ENCODE measurements at regions not wholly inside any gene's neighbourhood (a gene's known extent, or its start where the extent isn't known, plus 50 kb on each side); places are given as distances from the start of the nearest gene placed in this dataset.

DNA sequence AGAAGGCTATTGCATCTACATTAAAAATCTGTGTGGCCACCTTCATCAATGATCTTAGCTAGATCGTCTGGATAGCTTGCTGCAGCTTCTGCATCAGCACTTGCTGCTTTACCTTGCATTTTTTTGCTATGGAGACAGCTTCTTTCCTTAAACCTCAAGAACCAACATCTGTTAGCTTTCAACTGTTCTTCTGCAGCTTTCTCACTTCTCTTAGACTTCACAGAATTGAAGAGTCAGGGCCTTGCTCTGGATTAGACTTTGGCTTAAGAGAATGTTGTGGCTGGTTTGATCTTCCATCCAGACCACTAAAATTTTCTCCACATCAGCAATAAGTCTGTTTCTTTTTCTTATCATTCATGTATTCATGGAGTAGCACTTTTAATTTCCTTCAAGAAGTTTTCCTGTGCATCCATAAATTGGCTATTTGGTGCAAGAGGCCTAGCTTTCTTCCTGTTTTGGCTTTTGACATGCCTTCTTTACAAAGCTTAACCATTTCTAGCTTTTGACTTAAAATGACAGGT is 54.4 kb upstream of the MAP4K4 start:
- Histone ChIP-seq H3K9me3 (ENCODE audit: control insufficient read depth in 1 of 2, insufficient read depth in 1 of 2, low read depth in 1 of 2, low read length in 2 of 2) (no peaks in the 10 kb centered on the region), H4K20me1 (ENCODE audit: insufficient read depth) (no peaks in the 10 kb centered on the region), H3K27ac (ENCODE audit: low read depth, low read length) (no peak overlapping the region), H3K79me2 (ENCODE audit: insufficient read depth, low read length) (no peaks in the 10 kb centered on the region), H3K9me2 (ENCODE audit: insufficient read depth) (no peaks in the 10 kb centered on the region), H3K27me3 (ENCODE audit: insufficient read depth, low read length) (no peaks in the 10 kb centered on the region), H2AFZ (ENCODE audit: low read depth, low read length, poor library complexity, severe bottlenecking) (no peak overlapping the region), H3K4me1 (ENCODE audit: control insufficient read depth in 1 of 2, insufficient read depth in 2 of 2, low read length in 2 of 2) (no peaks in the 10 kb centered on the region), H3K4me3 (replicated peaks in 1 of 2; ENCODE audit: low read depth in 1 of 2, low read length in 2 of 2) (no peak overlapping the region), H3K36me3 (ENCODE audit: control insufficient read depth in 1 of 2, insufficient read depth in 2 of 2, low read length in 2 of 2) (no peaks in the 10 kb centered on the region), H3K4me2 (ENCODE audit: low read length) (no peak overlapping the region), H3K9ac (ENCODE audit: low read length) (no peak overlapping the region)
- DNase-seq (ENCODE audit: low read depth, low spot score) (no peak), ATAC-seq (no peak)
- CTCF ChIA-PET, result no interaction called here
- intact Hi-C loops (cut with micrococcal nuclease), result no loop called here
- no TSS peak for BruUV-seq (replicated peaks)
- TF ChIP-seq, protein P1, sequence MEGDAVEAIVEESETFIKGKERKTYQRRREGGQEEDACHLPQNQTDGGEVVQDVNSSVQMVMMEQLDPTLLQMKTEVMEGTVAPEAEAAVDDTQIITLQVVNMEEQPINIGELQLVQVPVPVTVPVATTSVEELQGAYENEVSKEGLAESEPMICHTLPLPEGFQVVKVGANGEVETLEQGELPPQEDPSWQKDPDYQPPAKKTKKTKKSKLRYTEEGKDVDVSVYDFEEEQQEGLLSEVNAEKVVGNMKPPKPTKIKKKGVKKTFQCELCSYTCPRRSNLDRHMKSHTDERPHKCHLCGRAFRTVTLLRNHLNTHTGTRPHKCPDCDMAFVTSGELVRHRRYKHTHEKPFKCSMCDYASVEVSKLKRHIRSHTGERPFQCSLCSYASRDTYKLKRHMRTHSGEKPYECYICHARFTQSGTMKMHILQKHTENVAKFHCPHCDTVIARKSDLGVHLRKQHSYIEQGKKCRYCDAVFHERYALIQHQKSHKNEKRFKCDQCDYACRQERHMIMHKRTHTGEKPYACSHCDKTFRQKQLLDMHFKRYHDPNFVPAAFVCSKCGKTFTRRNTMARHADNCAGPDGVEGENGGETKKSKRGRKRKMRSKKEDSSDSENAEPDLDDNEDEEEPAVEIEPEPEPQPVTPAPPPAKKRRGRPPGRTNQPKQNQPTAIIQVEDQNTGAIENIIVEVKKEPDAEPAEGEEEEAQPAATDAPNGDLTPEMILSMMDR (IDR thresholded peaks at IDR 0.05 in 2 of 3, conservative IDR thresholded peaks at IDR 0.05 in 1 of 3; ENCODE audit: borderline replicate concordance in 1 of 3, insufficient read depth in 1 of 3, low read depth in 2 of 3, low read length in 2 of 3), result no peak
- TF ChIP-seq RAD21 (IDR thresholded peaks at IDR 0.05; ENCODE audit: low read depth) (no peak), ELF1 (IDR thresholded peaks at IDR 0.05; ENCODE audit: borderline replicate concordance, low read depth) (no peak), EZH2 (IDR thresholded peaks at IDR 0.05) (no peak), TCF7L2 (IDR thresholded peaks at IDR 0.05; ENCODE audit: borderline replicate concordance, extremely low read depth, insufficient read depth, insufficient read length) (no peak), EGR1 (IDR thresholded peaks at IDR 0.05; ENCODE audit: low read depth) (no peak)
- TF ChIP-seq, protein P2, sequence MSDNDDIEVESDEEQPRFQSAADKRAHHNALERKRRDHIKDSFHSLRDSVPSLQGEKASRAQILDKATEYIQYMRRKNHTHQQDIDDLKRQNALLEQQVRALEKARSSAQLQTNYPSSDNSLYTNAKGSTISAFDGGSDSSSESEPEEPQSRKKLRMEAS (IDR thresholded peaks at IDR 0.05), result no peak
- POLR2A ChIA-PET, result no interaction called here
- RAD21 ChIA-PET (ENCODE audit: low non-redundant PET in 1 of 2, low total read pairs in 2 of 2, uncharacterized antibody in 2 of 2, unreplicated experiment in 2 of 2), result no interaction called here

Measured in HCT116 (cell line).